GM23248 (cell line): ENCODE measurements at regions not wholly inside any gene's neighbourhood (a gene's known extent, or its start where the extent isn't known, plus 50 kb on each side); places are given as distances from the start of the nearest gene placed in this dataset.

Source experiments
- DNase-seq: peaks from one replicate; pipeline ENCODE4 v3.0.0-alpha.2; 2015
- H2AFZ ChIP-seq: fragments of 200-600 bp; sonication (generic); 2 replicates; pipeline ENCODE4 v1.6.1; 2016; ENCODE audit warnings: antibody characterized with exemption
- H3F3A ChIP-seq: fragments of 200-600 bp; sonication (generic); 2 replicates; pipeline ENCODE4 v1.6.1; 2016; ENCODE audit warnings: mild to moderate bottlenecking, antibody characterized with exemption, mixed run types; ENCODE audit not compliant: insufficient read depth
- H3K27ac ChIP-seq: fragments of 200-600 bp; sonication (generic); 2 replicates; pipeline ENCODE4 v1.5.1; 2016; ENCODE audit warnings: mild to moderate bottlenecking
- H3K27me3 ChIP-seq: fragments of 200-600 bp; sonication (generic); replicated peaks from 2 replicates; pipeline ENCODE4 v1.6.1; 2016; ENCODE audit warnings: mild to moderate bottlenecking; ENCODE audit not compliant: insufficient read depth
- H3K36me3 ChIP-seq: fragments of 200-600 bp; sonication (generic); 2 replicates; pipeline ENCODE4 v1.6.1; 2016; ENCODE audit warnings: low read depth, mild to moderate bottlenecking
- H3K4me1 ChIP-seq: fragments of 200-600 bp; sonication (generic); 2 replicates; pipeline ENCODE4 v1.6.1; 2016; ENCODE audit warnings: mild to moderate bottlenecking; ENCODE audit not compliant: insufficient read depth
- H3K4me2 ChIP-seq: fragments of 200-600 bp; sonication (generic); one replicate; pipeline ENCODE4 v1.6.1; 2016; ENCODE audit warnings: mild to moderate bottlenecking; ENCODE audit not compliant: unreplicated experiment
- H3K4me3 ChIP-seq: fragments of 200-600 bp; sonication (generic); 2 replicates; pipeline ENCODE4 v1.5.1; 2016; ENCODE audit warnings: mild to moderate bottlenecking
- H3K79me2 ChIP-seq: fragments of 200-600 bp; sonication (generic); 2 replicates; pipeline ENCODE4 v1.6.1; 2016; ENCODE audit warnings: mild to moderate bottlenecking; ENCODE audit not compliant: insufficient read depth
- H3K9ac ChIP-seq: fragments of 200-600 bp; sonication (generic); 2 replicates; pipeline ENCODE4 v1.6.1; 2016; ENCODE audit warnings: mild to moderate bottlenecking
- H3K9me2 ChIP-seq: fragments of 200-600 bp; sonication (generic); 2 replicates; pipeline ENCODE4 v1.6.1; 2016; ENCODE audit warnings: mixed run types, mild to moderate bottlenecking, moderate library complexity; ENCODE audit not compliant: insufficient read depth
- H3K9me3 ChIP-seq: fragments of 200-600 bp; sonication (generic); one replicate; pipeline ENCODE4 v1.6.1; 2017; ENCODE audit warnings: low read depth
- H4K20me1 ChIP-seq: fragments of 200-600 bp; sonication (generic); 2 replicates; pipeline ENCODE4 v1.6.0; 2016; ENCODE audit not compliant: insufficient read depth
- EZH2 ChIP-seq: fragments of 200-600 bp; sonication (generic); IDR thresholded peaks from 2 replicates; pipeline ENCODE4 v1.6.1; 2018; ENCODE audit warnings: antibody characterized with exemption, mild to moderate bottlenecking; ENCODE audit not compliant: insufficient read depth, poor library complexity, severe bottlenecking
- EZH2phosphoT487 ChIP-seq: fragments of 200-600 bp; sonication (generic); IDR thresholded peaks from 2 replicates; pipeline ENCODE4 v1.6.1; 2018; ENCODE audit warnings: antibody characterized with exemption, moderate library complexity, mild to moderate bottlenecking, low read depth; ENCODE audit not compliant: insufficient read depth
- WGBS, 2 experiments: methylation state at CpG; one replicate each; pipeline ENCODE4 v1.1.6; 2015 to 2017; ENCODE audit warnings: low lambda C conversion rate in 2 of 2, low coverage in 1 of 2; ENCODE audit errors: missing lambda C conversion rate in 2 of 2; 5-methylcytosine and 5-hydroxymethylcytosine counted together
- in situ Hi-C: fragments of 300-500 bp; cut with MboI; formaldehyde crosslinking; loops from 2 replicates; pipeline ENCODE4 v1.15.0; 2020

- Histone ChIP-seq H4K20me1 (no peaks in the 10 kb centered on the region), H3K27ac (no peak overlapping the region), H3K4me2 (no peak overlapping the region), H3K27me3 (peaks cover 10% of the 10 kb centered on the region), H3F3A (no peaks in the 10 kb centered on the region), H2AFZ (no peak overlapping the region), H3K9me2 (no peaks in the 10 kb centered on the region), H3K4me1 (peaks cover 9% of the 10 kb centered on the region; the same call in 1 of the 2 replicates), H3K9ac (no peak overlapping the region), H3K36me3 (no peaks in the 10 kb centered on the region), H3K4me3 (no peak overlapping the region), H3K9me3 (no peaks in the 10 kb centered on the region), H3K79me2 (no peaks in the 10 kb centered on the region)
- WGBS, 2 experiments = 36 to 50% methylated on average over 3 of the region's 3 CpGs
- DNase-seq = peak; percentile 50
- TF ChIP-seq EZH2 (no peak), EZH2phosphoT487 (no peak)
- in situ Hi-C loops = no loop called here
These were observed 241.0 kb upstream of the COPS8 start for GRCh38 chr2:236844711-236845110.

GRCh38 chr2:236847023-236847422 is 238.7 kb upstream of the COPS8 start:
- peaks cover 10% of the 10 kb centered on the region for H3K27me3 ChIP-seq
- no peak overlapping the region for H3K4me2 ChIP-seq
- in situ Hi-C loops = no loop called here
- no peak overlapping the region for H3K9ac ChIP-seq
- no peak overlapping the region for H3K4me3 ChIP-seq
- 74 to 80% methylated on average over 6 of the region's 6 CpGs for WGBS, 2 experiments
- H3K4me1 ChIP-seq = no peaks in the 10 kb centered on the region
- no peaks in the 10 kb centered on the region for H3K9me2 ChIP-seq
- no peak overlapping the region for H3K27ac ChIP-seq
- no peak for DNase-seq
- H4K20me1 ChIP-seq = no peaks in the 10 kb centered on the region
- H2AFZ ChIP-seq = no peak overlapping the region
- no peaks in the 10 kb centered on the region for H3F3A ChIP-seq
- no peak for TF ChIP-seq EZH2phosphoT487
- no peak for TF ChIP-seq EZH2
- no peaks in the 10 kb centered on the region for H3K36me3 ChIP-seq
- H3K79me2 ChIP-seq = no peaks in the 10 kb centered on the region
- H3K9me3 ChIP-seq = no peaks in the 10 kb centered on the region

GRCh38 chr2:236847538-236848263 is 238.0 kb upstream of the COPS8 start:
- H3K36me3 ChIP-seq = no peaks in the 10 kb centered on the region
- no peaks in the 10 kb centered on the region for H3F3A ChIP-seq
- peaks cover 10% of the 10 kb centered on the region for H3K27me3 ChIP-seq
- no peak overlapping the region for H2AFZ ChIP-seq
- TF ChIP-seq EZH2 (no peak), EZH2phosphoT487 (no peak)
- no peak for DNase-seq
- 77% methylated on average over 3 of the region's 3 CpGs for WGBS, 2 experiments
- no peaks in the 10 kb centered on the region for H3K9me3 ChIP-seq
- H4K20me1 ChIP-seq = no peaks in the 10 kb centered on the region
- no peak overlapping the region for H3K9ac ChIP-seq
- no peak overlapping the region for H3K27ac ChIP-seq
- no peaks in the 10 kb centered on the region for H3K79me2 ChIP-seq
- H3K4me1 ChIP-seq = no peaks in the 10 kb centered on the region
- H3K4me3 ChIP-seq = no peak overlapping the region
- H3K9me2 ChIP-seq = no peaks in the 10 kb centered on the region
- in situ Hi-C loops = no loop called here
- no peak overlapping the region for H3K4me2 ChIP-seq

GRCh38 chr2:236848501-236848900 is 237.2 kb upstream of the COPS8 start:
- H3K36me3 ChIP-seq = no peaks in the 10 kb centered on the region
- no peak overlapping the region for H3K27ac ChIP-seq
- no peaks in the 10 kb centered on the region for H3K9me3 ChIP-seq
- H3F3A ChIP-seq = no peaks in the 10 kb centered on the region
- in situ Hi-C loops = no loop called here
- peaks cover 4% of the 10 kb centered on the region; the same call in 1 of the 2 replicates for H3K27me3 ChIP-seq
- no peaks in the 10 kb centered on the region for H4K20me1 ChIP-seq
- no peak overlapping the region for H3K4me3 ChIP-seq
- H3K9ac ChIP-seq = no peak overlapping the region
- no peaks in the 10 kb centered on the region for H3K4me1 ChIP-seq
- H3K9me2 ChIP-seq = no peaks in the 10 kb centered on the region
- no peaks in the 10 kb centered on the region for H3K79me2 ChIP-seq
- H2AFZ ChIP-seq = no peak overlapping the region
- DNase-seq = no peak
- no peak for TF ChIP-seq EZH2
- no peak for TF ChIP-seq EZH2phosphoT487
- H3K4me2 ChIP-seq = no peak overlapping the region
- 77 to 81% methylated on average over 11 of the region's 11 CpGs for WGBS, 2 experiments
